Stimulated activated naive CD8-positive, alpha-beta T cell treated with anti-CD3 and anti-CD28 coated beads, Interleukin-15, amount 100 ng/mL, for 72 hours (primary cell): ENCODE measurements at regions not wholly inside any gene's neighbourhood (a gene's known extent, or its start where the extent isn't known, plus 50 kb on each side); places are given as distances from the start of the nearest gene placed in this dataset.

ENCODE experiments used
- ATAC-seq: fragments of 150-1000 bp; cut with Tn5 transposase; 2 replicates; pipeline ENCODE4 v1.10.0; 2021; ENCODE audit warnings: mild to moderate bottlenecking, moderate library complexity
- DNase-seq, 2 donors: peaks; one replicate each; pipeline ENCODE4 v3.0.0; 2021 to 2022
- H3K27ac Mint-ChIP-seq, 2 donors: one replicate each; pipeline ENCODE4 v1.8.0; 2022; ENCODE audit warnings: mild to moderate bottlenecking in 2 of 2, mixed read lengths in 2 of 2, moderate library complexity in 2 of 2
- H3K27me3 Mint-ChIP-seq: one replicate; pipeline ENCODE4 v1.8.0; 2022; ENCODE audit warnings: mixed read lengths
- H3K4me1 Mint-ChIP-seq: one replicate; pipeline ENCODE4 v1.8.0; 2022; ENCODE audit warnings: mild to moderate bottlenecking, mixed read lengths
- H3K4me3 Mint-ChIP-seq, 2 donors: one replicate each; pipeline ENCODE4 v1.8.0; 2022; ENCODE audit warnings: mild to moderate bottlenecking in 2 of 2, mixed read lengths in 2 of 2, moderate library complexity in 1 of 2
- H3K9me3 Mint-ChIP-seq, 2 donors: one replicate each; pipeline ENCODE4 v1.8.0; 2022; ENCODE audit warnings: mixed read lengths in 2 of 2

GRCh38 chr7:118033273-118033672 is 150.7 kb upstream of the LSM8 start:
- no peak overlapping the region for H3K27ac Mint-ChIP-seq
- H3K4me1 Mint-ChIP-seq: no peaks in the 10 kb centered on the region
- H3K9me3 Mint-ChIP-seq: no peaks in the 10 kb centered on the region
- no peak for DNase-seq
- no peak overlapping the region for H3K4me3 Mint-ChIP-seq
- no peaks in the 10 kb centered on the region for H3K27me3 Mint-ChIP-seq
- ATAC-seq: no peak

GRCh38 chr7:118039963-118040489 is 143.9 kb upstream of the LSM8 start:
- DNase-seq (no peak), ATAC-seq (no peak)
- Mint-ChIP-seq H3K4me1 (no peaks in the 10 kb centered on the region), H3K4me3 (no peak overlapping the region), H3K9me3 (no peaks in the 10 kb centered on the region), H3K27me3 (no peaks in the 10 kb centered on the region), H3K27ac (no peak overlapping the region)

- H3K4me1 Mint-ChIP-seq: no peaks in the 10 kb centered on the region
- H3K27me3 Mint-ChIP-seq: no peaks in the 10 kb centered on the region
- no peak for DNase-seq
- ATAC-seq: no peak
- no peak overlapping the region for H3K27ac Mint-ChIP-seq
- H3K9me3 Mint-ChIP-seq: no peaks in the 10 kb centered on the region
- H3K4me3 Mint-ChIP-seq: no peak overlapping the region
These were observed 143.4 kb upstream of the LSM8 start for GRCh38 chr7:118040562-118040961.

- H3K4me1 Mint-ChIP-seq: no peaks in the 10 kb centered on the region
- ATAC-seq: no peak
- DNase-seq: no peak
- H3K27me3 Mint-ChIP-seq: no peaks in the 10 kb centered on the region
- H3K9me3 Mint-ChIP-seq: no peaks in the 10 kb centered on the region
- H3K27ac Mint-ChIP-seq: no peak overlapping the region
- H3K4me3 Mint-ChIP-seq: no peak overlapping the region
These were observed 142.6 kb upstream of the LSM8 start for GRCh38 chr7:118041251-118041878.

- H3K4me1 Mint-ChIP-seq: no peaks in the 10 kb centered on the region
- ATAC-seq (no peak), DNase-seq (no peak)
- H3K27ac Mint-ChIP-seq: no peak overlapping the region
- no peak overlapping the region for H3K4me3 Mint-ChIP-seq
- no peaks in the 10 kb centered on the region for H3K9me3 Mint-ChIP-seq
- H3K27me3 Mint-ChIP-seq: no peaks in the 10 kb centered on the region
These were observed 138.3 kb upstream of the LSM8 start for GRCh38 chr7:118045629-118046028.

GRCh38 chr7:118046086-118046485 is 137.9 kb upstream of the LSM8 start:
- no peaks in the 10 kb centered on the region for H3K9me3 Mint-ChIP-seq
- DNase-seq: no peak
- no peaks in the 10 kb centered on the region for H3K4me1 Mint-ChIP-seq
- H3K27ac Mint-ChIP-seq: no peak overlapping the region
- no peak overlapping the region for H3K4me3 Mint-ChIP-seq
- H3K27me3 Mint-ChIP-seq: no peaks in the 10 kb centered on the region
- ATAC-seq: no peak

GRCh38 chr7:118046801-118047200 is 137.2 kb upstream of the LSM8 start:
- Mint-ChIP-seq H3K27ac (no peak overlapping the region), H3K9me3 (no peaks in the 10 kb centered on the region), H3K4me1 (no peaks in the 10 kb centered on the region), H3K27me3 (no peaks in the 10 kb centered on the region), H3K4me3 (no peak overlapping the region)
- ATAC-seq (no peak), DNase-seq (no peak)

GRCh38 chr7:118052336-118052735 is 131.6 kb upstream of the LSM8 start:
- ATAC-seq (no peak), DNase-seq (no peak)
- Mint-ChIP-seq H3K27ac (no peak overlapping the region), H3K4me3 (no peak overlapping the region), H3K4me1 (no peaks in the 10 kb centered on the region), H3K27me3 (no peaks in the 10 kb centered on the region), H3K9me3 (no peaks in the 10 kb centered on the region)

GRCh38 chr7:118053353-118053752 is 130.6 kb upstream of the LSM8 start:
- H3K9me3 Mint-ChIP-seq: no peaks in the 10 kb centered on the region

GRCh38 chr7:118054529-118054928 is 129.4 kb upstream of the LSM8 start:
- DNase-seq (no peak), ATAC-seq (no peak)
- H3K27ac Mint-ChIP-seq: no peak overlapping the region
- no peaks in the 10 kb centered on the region for H3K4me1 Mint-ChIP-seq
- H3K4me3 Mint-ChIP-seq: no peak overlapping the region
- H3K9me3 Mint-ChIP-seq: no peaks in the 10 kb centered on the region
- H3K27me3 Mint-ChIP-seq: no peaks in the 10 kb centered on the region

More at GRCh38 chr7:118053353-118053752, 130.6 kb upstream of the LSM8 start:
- Mint-ChIP-seq H3K4me3 (no peak overlapping the region), H3K27ac (no peak overlapping the region), H3K4me1 (no peaks in the 10 kb centered on the region), H3K27me3 (no peaks in the 10 kb centered on the region)
- ATAC-seq (no peak), DNase-seq (no peak)

- Mint-ChIP-seq H3K9me3 (peaks cover 0 to 5% of the 10 kb centered on the region in 2 donors), H3K27me3 (peaks cover 9% of the 10 kb centered on the region), H3K4me3 (no peak overlapping the region), H3K27ac (no peak overlapping the region), H3K4me1 (no peaks in the 10 kb centered on the region)
- no peak for ATAC-seq
- no peak for DNase-seq
These were observed 128.3 kb upstream of the LSM8 start for GRCh38 chr7:118055647-118056046.

- H3K27me3 Mint-ChIP-seq: peaks cover 19% of the 10 kb centered on the region
- no peaks in the 10 kb centered on the region for H3K4me1 Mint-ChIP-seq
- H3K4me3 Mint-ChIP-seq: no peak overlapping the region
- H3K9me3 Mint-ChIP-seq: peaks cover 0 to 5% of the 10 kb centered on the region in 2 donors
- ATAC-seq (peak; percentile 40), DNase-seq (no peak)
- no peak overlapping the region for H3K27ac Mint-ChIP-seq
These were observed 126.6 kb upstream of the LSM8 start for GRCh38 chr7:118057404-118057803.

GRCh38 chr7:118059209-118059608 is 124.8 kb upstream of the LSM8 start:
- Mint-ChIP-seq H3K27ac (peak overlapping the region in 1 of 2 donors; percentile 27), H3K4me3 (no peak overlapping the region), H3K9me3 (peaks cover 0 to 5% of the 10 kb centered on the region in 2 donors), H3K27me3 (peaks cover 19% of the 10 kb centered on the region), H3K4me1 (no peaks in the 10 kb centered on the region)
- ATAC-seq (peak; percentile 31), DNase-seq (no peak)

- peaks cover 19% of the 10 kb centered on the region for H3K27me3 Mint-ChIP-seq
- DNase-seq (no peak), ATAC-seq (no peak)
- H3K9me3 Mint-ChIP-seq: peaks cover 0 to 5% of the 10 kb centered on the region in 2 donors
- H3K4me3 Mint-ChIP-seq: no peak overlapping the region
- H3K4me1 Mint-ChIP-seq: no peaks in the 10 kb centered on the region
- no peak overlapping the region for H3K27ac Mint-ChIP-seq
These were observed 123.3 kb upstream of the LSM8 start for GRCh38 chr7:118060692-118061091.

GRCh38 chr7:118061386-118061785 is 122.6 kb upstream of the LSM8 start:
- ATAC-seq: no peak
- Mint-ChIP-seq H3K4me1 (no peaks in the 10 kb centered on the region), H3K27ac (no peak overlapping the region), H3K4me3 (no peak overlapping the region), H3K27me3 (peaks cover 19% of the 10 kb centered on the region), H3K9me3 (peaks cover 0 to 5% of the 10 kb centered on the region in 2 donors)
- no peak for DNase-seq

- Mint-ChIP-seq H3K4me1 (no peaks in the 10 kb centered on the region), H3K4me3 (no peak overlapping the region), H3K9me3 (peaks cover 0 to 4% of the 10 kb centered on the region in 2 donors), H3K27ac (no peak overlapping the region), H3K27me3 (peaks cover 41% of the 10 kb centered on the region)
- DNase-seq (no peak), ATAC-seq (no peak)
These were observed 110.9 kb upstream of the LSM8 start for GRCh38 chr7:118072893-118073674.
